ENCODE measurements at regions not wholly inside any gene's neighbourhood (a gene's known extent, or its start where the extent isn't known, plus 50 kb on each side); places are given as distances from the start of the nearest gene placed in this dataset.
A peak's percentile ranks its signal among the peaks of the same experiment; 100 is the strongest.

GRCh38 chr18:56326336-56327072, 311.9 kb downstream of the TXNL1 start:
- no peak overlapping the region for H3K9ac ChIP-seq (ENCODE audit: low read length)
- H3K27ac ChIP-seq (ENCODE audit: low read length), result no peak overlapping the region
- H2AFZ ChIP-seq (ENCODE audit: low read length), result no peak overlapping the region
- no peaks in the 10 kb centered on the region for H3K79me2 ChIP-seq (ENCODE audit: low read length)
- H3K9me2 ChIP-seq (replicated peaks; ENCODE audit: insufficient read depth, low read length), result no peaks in the 10 kb centered on the region
- no peak for TF ChIP-seq EZH2phosphoT487 (IDR thresholded peaks at IDR 0.05; ENCODE audit: low read length)
- TF ChIP-seq, protein P1, sequence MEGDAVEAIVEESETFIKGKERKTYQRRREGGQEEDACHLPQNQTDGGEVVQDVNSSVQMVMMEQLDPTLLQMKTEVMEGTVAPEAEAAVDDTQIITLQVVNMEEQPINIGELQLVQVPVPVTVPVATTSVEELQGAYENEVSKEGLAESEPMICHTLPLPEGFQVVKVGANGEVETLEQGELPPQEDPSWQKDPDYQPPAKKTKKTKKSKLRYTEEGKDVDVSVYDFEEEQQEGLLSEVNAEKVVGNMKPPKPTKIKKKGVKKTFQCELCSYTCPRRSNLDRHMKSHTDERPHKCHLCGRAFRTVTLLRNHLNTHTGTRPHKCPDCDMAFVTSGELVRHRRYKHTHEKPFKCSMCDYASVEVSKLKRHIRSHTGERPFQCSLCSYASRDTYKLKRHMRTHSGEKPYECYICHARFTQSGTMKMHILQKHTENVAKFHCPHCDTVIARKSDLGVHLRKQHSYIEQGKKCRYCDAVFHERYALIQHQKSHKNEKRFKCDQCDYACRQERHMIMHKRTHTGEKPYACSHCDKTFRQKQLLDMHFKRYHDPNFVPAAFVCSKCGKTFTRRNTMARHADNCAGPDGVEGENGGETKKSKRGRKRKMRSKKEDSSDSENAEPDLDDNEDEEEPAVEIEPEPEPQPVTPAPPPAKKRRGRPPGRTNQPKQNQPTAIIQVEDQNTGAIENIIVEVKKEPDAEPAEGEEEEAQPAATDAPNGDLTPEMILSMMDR (IDR thresholded peaks at IDR 0.05; ENCODE audit: low read length), result no peak
- no peak for TF ChIP-seq EZH2 (optimal IDR thresholded peaks at IDR 0.05; ENCODE audit: low read depth, low read length)
- no peak for DNase-seq
- peaks cover 10% of the 10 kb centered on the region for H3F3A ChIP-seq (ENCODE audit: insufficient read depth, low read length)
- H4K20me1 ChIP-seq (ENCODE audit: insufficient read depth, low read length), result no peaks in the 10 kb centered on the region
- H3K4me1 ChIP-seq (ENCODE audit: low read length), result peaks cover 30% of the 10 kb centered on the region
- no peaks in the 10 kb centered on the region for H3K9me3 ChIP-seq (replicated peaks; ENCODE audit: insufficient read depth, low read length)
- no peak overlapping the region for H3K4me3 ChIP-seq (ENCODE audit: low read length)
- H3K36me3 ChIP-seq (replicated peaks; ENCODE audit: insufficient read depth, low read length), result no peaks in the 10 kb centered on the region
- H3K27me3 ChIP-seq (replicated peaks; ENCODE audit: insufficient read depth, low read length), result no peaks in the 10 kb centered on the region
- no peak overlapping the region for H3K4me2 ChIP-seq (ENCODE audit: low read depth, low read length)

- H3K36me3 ChIP-seq (replicated peaks; ENCODE audit: insufficient read depth, low read length), result no peaks in the 10 kb centered on the region
- H3K4me3 ChIP-seq (ENCODE audit: low read length), result no peak overlapping the region
- no peak for DNase-seq
- H4K20me1 ChIP-seq (ENCODE audit: insufficient read depth, low read length), result no peaks in the 10 kb centered on the region
- H3K79me2 ChIP-seq (ENCODE audit: low read length), result no peaks in the 10 kb centered on the region
- TF ChIP-seq, protein P1 (IDR thresholded peaks at IDR 0.05; ENCODE audit: low read length), result no peak
- TF ChIP-seq EZH2 (optimal IDR thresholded peaks at IDR 0.05; ENCODE audit: low read depth, low read length) (no peak), EZH2phosphoT487 (IDR thresholded peaks at IDR 0.05; ENCODE audit: low read length) (no peak)
- H3K4me2 ChIP-seq (ENCODE audit: low read depth, low read length), result no peak overlapping the region
- peaks cover 57% of the 10 kb centered on the region for H3K4me1 ChIP-seq (ENCODE audit: low read length)
- H3F3A ChIP-seq (ENCODE audit: insufficient read depth, low read length), result peaks cover 23% of the 10 kb centered on the region
- H3K27ac ChIP-seq (ENCODE audit: low read length), result no peak overlapping the region
- no peaks in the 10 kb centered on the region for H3K27me3 ChIP-seq (replicated peaks; ENCODE audit: insufficient read depth, low read length)
- no peak overlapping the region for H2AFZ ChIP-seq (ENCODE audit: low read length)
- no peaks in the 10 kb centered on the region for H3K9me2 ChIP-seq (replicated peaks; ENCODE audit: insufficient read depth, low read length)
- H3K9ac ChIP-seq (ENCODE audit: low read length), result no peak overlapping the region
- H3K9me3 ChIP-seq (replicated peaks; ENCODE audit: insufficient read depth, low read length), result no peaks in the 10 kb centered on the region
Measured at GRCh38 chr18:56323673-56324072, 314.7 kb downstream of the TXNL1 start.

- Histone ChIP-seq H3K9me3 (replicated peaks; ENCODE audit: insufficient read depth, low read length) (no peaks in the 10 kb centered on the region), H3K36me3 (replicated peaks; ENCODE audit: insufficient read depth, low read length) (no peaks in the 10 kb centered on the region), H3K27me3 (replicated peaks; ENCODE audit: insufficient read depth, low read length) (no peaks in the 10 kb centered on the region), H3K27ac (ENCODE audit: low read length) (peak overlapping the region; percentile 88; the same call in 1 of the 2 replicates), H3K9me2 (replicated peaks; ENCODE audit: insufficient read depth, low read length) (no peaks in the 10 kb centered on the region), H3K79me2 (ENCODE audit: low read length) (no peaks in the 10 kb centered on the region), H3K9ac (ENCODE audit: low read length) (no peak overlapping the region), H3K4me2 (ENCODE audit: low read depth, low read length) (no peak overlapping the region), H2AFZ (ENCODE audit: low read length) (no peak overlapping the region), H3F3A (ENCODE audit: insufficient read depth, low read length) (peaks cover 23% of the 10 kb centered on the region), H4K20me1 (ENCODE audit: insufficient read depth, low read length) (no peaks in the 10 kb centered on the region), H3K4me3 (ENCODE audit: low read length) (no peak overlapping the region), H3K4me1 (ENCODE audit: low read length) (peaks cover 70% of the 10 kb centered on the region)
- DNase-seq, result no peak
- TF ChIP-seq EZH2phosphoT487 (IDR thresholded peaks at IDR 0.05; ENCODE audit: low read length) (no peak), EZH2 (optimal IDR thresholded peaks at IDR 0.05; ENCODE audit: low read depth, low read length) (no peak)
- TF ChIP-seq, protein P1 (IDR thresholded peaks at IDR 0.05; ENCODE audit: low read length), result no peak
Measured at GRCh38 chr18:56322406-56322805, 316.0 kb downstream of the TXNL1 start.

Data from MM.1S (cell line).